Panc1 (cell line): ENCODE measurements at regions not wholly inside any gene's neighbourhood (a gene's known extent, or its start where the extent isn't known, plus 50 kb on each side); places are given as distances from the start of the nearest gene placed in this dataset.

Experiments
- ATAC-seq: fragments of 200-7000 bp; cut with Tn5 transposase; 2 replicates; pipeline ENCODE4 v1.9.1; 2020; ENCODE audit warnings: mild to moderate bottlenecking, moderate library complexity
- BruUV-seq: library from RNA; stranded (reverse); fragments of 400-500 nt; replicated peaks from 2 replicates; lab custom pipeline; 2021; lab: Mats Ljungman, UMichigan
- CTCF ChIA-PET: fragments of 300-600 bp; sonication (Branson Sonifier 250); formaldehyde crosslinking; loops from one replicate; lab custom pipeline; 2022; ENCODE audit warnings: antibody characterized with exemption; lab: Charles Lee
- POLR2A ChIA-PET: fragments of 300-600 bp; sonication (Branson Sonifier 250); formaldehyde crosslinking; loops from one replicate; lab custom pipeline; 2022; ENCODE audit warnings: antibody characterized with exemption; lab: Charles Lee
- DNase-seq: peaks from one replicate; pipeline ENCODE4 v3.0.0-alpha.2; 2010; ENCODE audit warnings: low read depth, low spot score
- H3K27ac ChIP-seq: 2 replicates; pipeline ENCODE4 v1.5.1; 2011; ENCODE audit warnings: mild to moderate bottlenecking, low read length, inconsistent platforms
- H3K27me3 ChIP-seq: fragments of 200-500 bp; sonication (Bioruptor generic); 2 replicates; pipeline ENCODE4 v1.6.0; 2014; ENCODE audit warnings: low read length, inconsistent platforms; ENCODE audit not compliant: control insufficient read depth, insufficient read depth
- H3K36me3 ChIP-seq: fragments of 200-500 bp; sonication (Bioruptor generic); 2 replicates; pipeline ENCODE4 v1.5.1; 2014; ENCODE audit warnings: inconsistent platforms, mild to moderate bottlenecking, low read length, moderate library complexity; ENCODE audit not compliant: control insufficient read depth, insufficient read depth
- H3K4me1 ChIP-seq: 2 replicates; pipeline ENCODE4 v1.5.1; 2011; ENCODE audit warnings: inconsistent platforms, mild to moderate bottlenecking, low read length, moderate library complexity; ENCODE audit not compliant: control insufficient read depth, insufficient read depth
- H3K4me3 ChIP-seq, 2 experiments: 2 replicates each; pipeline ENCODE4 v1.5.1; 2011 to 2012; ENCODE audit warnings: low read depth in 2 of 2, low read length in 2 of 2, mild to moderate bottlenecking in 2 of 2, inconsistent platforms in 1 of 2, moderate library complexity in 1 of 2
- H3K9me3 ChIP-seq: fragments of 200-500 bp; sonication (Bioruptor generic); 2 replicates; pipeline ENCODE4 v1.5.1; 2014; ENCODE audit warnings: low read depth, mild to moderate bottlenecking, inconsistent platforms, low read length, moderate library complexity; ENCODE audit not compliant: control insufficient read depth, insufficient read depth
- POLR2AphosphoS5 ChIP-seq: IDR thresholded peaks from 2 replicates; pipeline ENCODE4 v1.6.1; 2012; ENCODE audit warnings: mild to moderate bottlenecking, low read depth, low read length, moderate library complexity
- TCF7L2 ChIP-seq: IDR thresholded peaks from 2 replicates; pipeline ENCODE4 v1.6.1; 2011; ENCODE audit warnings: mild to moderate bottlenecking, low read depth, low read length, inconsistent platforms
- in situ Hi-C: cut with HindIII; loops from 2 replicates; pipeline ENCODE4 v1.10.0; 2016; ENCODE audit warnings: low sequenced_read_pairs, low pct_unique_long_range_greater_than_20kb
- intact Hi-C: fragments of 100-400 bp; cut with micrococcal nuclease; formaldehyde crosslinking; loops from one replicate; pipeline ENCODE4 v1.10.0; 2022; ENCODE audit not compliant: unreplicated experiment
- TF ChIP-seq, protein P1 (sequence below), 2 experiments: IDR thresholded peaks; 2 replicates each; pipeline ENCODE4 v1.6.1; 2011 to 2012; ENCODE audit warnings: low read depth in 2 of 2, control low read depth in 1 of 2, low read length in 1 of 2, mild to moderate bottlenecking in 1 of 2, moderate library complexity in 1 of 2; ENCODE audit not compliant: insufficient read depth in 1 of 2
- TF ChIP-seq, protein P2 (sequence below): fragments of 450-650 bp; IDR thresholded peaks from 2 replicates; pipeline ENCODE4 v1.5.1; 2017; ENCODE audit warnings: mild to moderate bottlenecking

DNA sequence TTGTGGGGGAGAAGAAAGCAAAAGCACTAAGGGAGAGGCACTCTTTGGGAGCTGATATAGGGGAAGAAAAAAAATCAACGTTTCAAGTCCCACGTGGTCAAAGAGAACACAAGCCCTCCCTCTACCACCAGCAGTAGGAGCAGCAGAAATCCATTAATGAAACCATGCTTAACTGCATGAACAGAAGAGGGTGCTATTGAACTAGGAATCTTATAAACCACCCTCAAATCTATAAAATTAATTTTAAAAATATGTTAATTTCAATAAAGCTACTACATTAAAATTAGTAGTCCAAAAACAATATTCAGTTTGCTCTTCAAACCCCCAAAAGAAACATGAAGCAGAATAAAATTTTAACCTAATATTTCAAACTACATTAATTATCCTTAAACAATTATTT, 147.8 kb downstream of the TMEM18 start:
- ATAC-seq, result peak; percentile 78; the same call in 1 of the 2 replicates
- intact Hi-C loops, result loop anchor here (1.0 to 5.0 kb wide), 2 partner anchors 108 to 1018 kb away; no protein-coding TSS in a partner anchor

DNA sequence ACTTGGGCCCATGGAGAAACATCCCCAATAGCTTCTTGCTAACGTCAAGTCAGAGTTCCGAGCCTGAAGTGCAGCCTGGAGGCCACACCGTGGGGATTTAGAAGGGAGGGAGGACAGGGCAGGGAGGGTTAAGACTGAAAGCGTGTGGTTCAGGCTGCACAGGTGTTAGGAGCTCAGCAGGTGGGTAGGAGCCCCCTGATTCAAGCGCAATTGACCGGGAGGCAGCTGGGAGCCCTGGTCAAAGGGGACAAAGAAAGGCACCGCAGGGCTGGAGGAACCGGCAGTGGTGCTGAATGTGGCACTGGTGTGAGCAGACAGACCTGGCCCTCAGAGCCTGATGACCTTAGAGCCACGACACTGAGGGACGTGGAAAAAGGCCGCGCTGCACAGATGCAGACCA, 149.6 kb downstream of the TMEM18 start:
- no TSS peak for BruUV-seq
- TF ChIP-seq POLR2AphosphoS5, result no peak
- TF ChIP-seq, protein P1, sequence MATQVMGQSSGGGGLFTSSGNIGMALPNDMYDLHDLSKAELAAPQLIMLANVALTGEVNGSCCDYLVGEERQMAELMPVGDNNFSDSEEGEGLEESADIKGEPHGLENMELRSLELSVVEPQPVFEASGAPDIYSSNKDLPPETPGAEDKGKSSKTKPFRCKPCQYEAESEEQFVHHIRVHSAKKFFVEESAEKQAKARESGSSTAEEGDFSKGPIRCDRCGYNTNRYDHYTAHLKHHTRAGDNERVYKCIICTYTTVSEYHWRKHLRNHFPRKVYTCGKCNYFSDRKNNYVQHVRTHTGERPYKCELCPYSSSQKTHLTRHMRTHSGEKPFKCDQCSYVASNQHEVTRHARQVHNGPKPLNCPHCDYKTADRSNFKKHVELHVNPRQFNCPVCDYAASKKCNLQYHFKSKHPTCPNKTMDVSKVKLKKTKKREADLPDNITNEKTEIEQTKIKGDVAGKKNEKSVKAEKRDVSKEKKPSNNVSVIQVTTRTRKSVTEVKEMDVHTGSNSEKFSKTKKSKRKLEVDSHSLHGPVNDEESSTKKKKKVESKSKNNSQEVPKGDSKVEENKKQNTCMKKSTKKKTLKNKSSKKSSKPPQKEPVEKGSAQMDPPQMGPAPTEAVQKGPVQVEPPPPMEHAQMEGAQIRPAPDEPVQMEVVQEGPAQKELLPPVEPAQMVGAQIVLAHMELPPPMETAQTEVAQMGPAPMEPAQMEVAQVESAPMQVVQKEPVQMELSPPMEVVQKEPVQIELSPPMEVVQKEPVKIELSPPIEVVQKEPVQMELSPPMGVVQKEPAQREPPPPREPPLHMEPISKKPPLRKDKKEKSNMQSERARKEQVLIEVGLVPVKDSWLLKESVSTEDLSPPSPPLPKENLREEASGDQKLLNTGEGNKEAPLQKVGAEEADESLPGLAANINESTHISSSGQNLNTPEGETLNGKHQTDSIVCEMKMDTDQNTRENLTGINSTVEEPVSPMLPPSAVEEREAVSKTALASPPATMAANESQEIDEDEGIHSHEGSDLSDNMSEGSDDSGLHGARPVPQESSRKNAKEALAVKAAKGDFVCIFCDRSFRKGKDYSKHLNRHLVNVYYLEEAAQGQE (IDR thresholded peaks at IDR 0.05; ENCODE audit: insufficient read depth in 1 of 2, low read depth in 2 of 2, low read length in 1 of 2), result no peak
- no peak for TF ChIP-seq TCF7L2
- Histone ChIP-seq H3K4me1 (peaks cover 3% of the 10 kb centered on the region; the same call in 1 of the 2 replicates), H3K4me3 (no peak overlapping the region), H3K27me3 (no peaks in the 10 kb centered on the region), H3K27ac (no peak overlapping the region), H3K9me3 (no peaks in the 10 kb centered on the region), H3K36me3 (no peaks in the 10 kb centered on the region)
- ATAC-seq, result peak; percentile 34; the same call in 1 of the 2 replicates
- intact Hi-C loops, result loop anchor here (5.0 kb wide), 1 partner anchor 1020 kb away; no protein-coding TSS in a partner anchor
- in situ Hi-C loops, result no loop called here
- no peak for DNase-seq
- ChIA-PET CTCF (no interaction called here), POLR2A (no interaction called here)

More for the DNA sequence above, 147.8 kb downstream of the TMEM18 start:
- H3K4me3 ChIP-seq, result no peak overlapping the region
- peaks cover 3% of the 10 kb centered on the region; the same call in 1 of the 2 replicates for H3K4me1 ChIP-seq
- BruUV-seq, result no TSS peak
- TF ChIP-seq, protein P1 (IDR thresholded peaks at IDR 0.05; ENCODE audit: insufficient read depth in 1 of 2, low read depth in 2 of 2, low read length in 1 of 2), result no peak
- TF ChIP-seq, protein P2, sequence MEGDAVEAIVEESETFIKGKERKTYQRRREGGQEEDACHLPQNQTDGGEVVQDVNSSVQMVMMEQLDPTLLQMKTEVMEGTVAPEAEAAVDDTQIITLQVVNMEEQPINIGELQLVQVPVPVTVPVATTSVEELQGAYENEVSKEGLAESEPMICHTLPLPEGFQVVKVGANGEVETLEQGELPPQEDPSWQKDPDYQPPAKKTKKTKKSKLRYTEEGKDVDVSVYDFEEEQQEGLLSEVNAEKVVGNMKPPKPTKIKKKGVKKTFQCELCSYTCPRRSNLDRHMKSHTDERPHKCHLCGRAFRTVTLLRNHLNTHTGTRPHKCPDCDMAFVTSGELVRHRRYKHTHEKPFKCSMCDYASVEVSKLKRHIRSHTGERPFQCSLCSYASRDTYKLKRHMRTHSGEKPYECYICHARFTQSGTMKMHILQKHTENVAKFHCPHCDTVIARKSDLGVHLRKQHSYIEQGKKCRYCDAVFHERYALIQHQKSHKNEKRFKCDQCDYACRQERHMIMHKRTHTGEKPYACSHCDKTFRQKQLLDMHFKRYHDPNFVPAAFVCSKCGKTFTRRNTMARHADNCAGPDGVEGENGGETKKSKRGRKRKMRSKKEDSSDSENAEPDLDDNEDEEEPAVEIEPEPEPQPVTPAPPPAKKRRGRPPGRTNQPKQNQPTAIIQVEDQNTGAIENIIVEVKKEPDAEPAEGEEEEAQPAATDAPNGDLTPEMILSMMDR, result peak; percentile 67
- TF ChIP-seq POLR2AphosphoS5, result no peak
- CTCF ChIA-PET, result no interaction called here
- H3K27me3 ChIP-seq, result no peaks in the 10 kb centered on the region
- in situ Hi-C loops, result no loop called here
- POLR2A ChIA-PET, result no interaction called here
- H3K9me3 ChIP-seq, result no peaks in the 10 kb centered on the region
- peak; percentile 5 for DNase-seq
- H3K36me3 ChIP-seq, result no peaks in the 10 kb centered on the region
- no peak overlapping the region for H3K27ac ChIP-seq
